GM12878 (cell line): ENCODE measurements at regions not wholly inside any gene's neighbourhood (a gene's known extent, or its start where the extent isn't known, plus 50 kb on each side); places are given as distances from the start of the nearest gene placed in this dataset.

Experiments used
- ATAC-seq: fragments of 200-7000 bp; cut with Tn5 transposase; 3 replicates; pipeline ENCODE4 v1.9.1; 2020; ENCODE audit warnings: mild to moderate bottlenecking, moderate library complexity
- BruUV-seq: library from RNA; stranded (reverse); fragments of 400-500 nt; replicated peaks from 2 replicates; lab custom pipeline; 2021; lab: Mats Ljungman, UMichigan
- CTCF ChIA-PET: fragments of 300-600 bp; sonication (Branson Sonifier 250); formaldehyde crosslinking; extraction: SDS; loops from one replicate; lab custom pipeline; 2021; ENCODE audit warnings: inconsistent platforms; lab: Yijun Ruan, JAX
- POLR2A ChIA-PET: fragments of 350-600 bp; formaldehyde crosslinking; extraction: SDS; loops from one replicate; lab custom pipeline; 2021; ENCODE audit warnings: inconsistent platforms; lab: Charles Lee
- RAD21 ChIA-PET: fragments of 300-600 bp; sonication (Branson Sonifier 250); formaldehyde crosslinking; loops from one replicate; lab custom pipeline; 2023; ENCODE audit warnings: antibody characterized with exemption; ENCODE audit not compliant: unreplicated experiment; lab: Charles Lee
- SMC1A ChIA-PET: fragments of 300-600 bp; sonication (Branson Sonifier 250); formaldehyde crosslinking; loops from one replicate; lab custom pipeline; 2023; ENCODE audit not compliant: unreplicated experiment, uncharacterized antibody; lab: Charles Lee
- DNase-seq: peaks from one replicate; pipeline ENCODE4 v3.0.0-alpha.2; 2011; ENCODE audit warnings: low read depth, low spot score
- FAIRE-seq: peaks from 3 replicates; lab custom pipeline; 2011; peaks lifted over from hg19 to GRCh38; lab: Jason Lieb, UNC
- H2AFZ ChIP-seq: 2 replicates; pipeline ENCODE4 v1.6.0; 2011; ENCODE audit warnings: low read depth, low read length, control low read depth; ENCODE audit not compliant: control insufficient read depth
- H3K27ac ChIP-seq: 2 replicates; pipeline ENCODE4 v1.5.1; 2011; ENCODE audit warnings: control low read depth; ENCODE audit not compliant: control insufficient read depth, insufficient read depth
- H3K27me3 ChIP-seq, 2 experiments: replicated peaks in 1 of 2; 2 replicates each; pipeline versions ENCODE4 v1.6.0 to v1.6.1; 2011; ENCODE audit warnings: low read length in 1 of 2; ENCODE audit not compliant: control insufficient read depth in 2 of 2, insufficient read depth in 2 of 2
- H3K36me3 ChIP-seq, 2 experiments: 2 replicates each; pipeline ENCODE4 v1.5.1; 2011; ENCODE audit warnings: low read length in 1 of 2; ENCODE audit not compliant: control insufficient read depth in 2 of 2, insufficient read depth in 2 of 2
- H3K4me1 ChIP-seq: 2 replicates; pipeline ENCODE4 v1.6.1; 2011; ENCODE audit warnings: mild to moderate bottlenecking, low read length, moderate library complexity, mixed read lengths; ENCODE audit not compliant: control insufficient read depth, insufficient read depth
- H3K4me2 ChIP-seq: 2 replicates; pipeline ENCODE4 v1.6.0; 2011; ENCODE audit warnings: control low read depth; ENCODE audit not compliant: control insufficient read depth, insufficient read depth
- H3K4me3 ChIP-seq: fragments of 200-600 bp; sonication (generic); 2 replicates; pipeline ENCODE4 v1.5.1; 2016
- H3K79me2 ChIP-seq: 2 replicates; pipeline ENCODE4 v1.6.0; 2011; ENCODE audit warnings: low read length; ENCODE audit not compliant: control insufficient read depth, insufficient read depth
- H3K9ac ChIP-seq: 2 replicates; pipeline ENCODE4 v1.8.0; 2011; ENCODE audit warnings: low read length, control low read depth, mixed read lengths; ENCODE audit not compliant: control insufficient read depth, insufficient read depth
- H3K9me3 ChIP-seq: replicated peaks from 3 replicates; pipeline ENCODE4 v1.5.1; 2011; ENCODE audit warnings: mild to moderate bottlenecking, low read length; ENCODE audit not compliant: control insufficient read depth, insufficient read depth
- H4K20me1 ChIP-seq: 2 replicates; pipeline ENCODE4 v1.6.0; 2011; ENCODE audit not compliant: control insufficient read depth, insufficient read depth
- BCL11A ChIP-seq: IDR thresholded peaks from 2 replicates; pipeline ENCODE4 v1.6.1; 2011; ENCODE audit warnings: low read depth, low read length
- CBFB ChIP-seq: IDR thresholded peaks from 2 replicates; pipeline ENCODE4 v1.6.1; 2016; ENCODE audit warnings: antibody characterized with exemption, low read depth
- RELA ChIP-seq: fragments of 450-650 bp; IDR thresholded peaks from 2 replicates; pipeline ENCODE4 v1.8.0; 2014; ENCODE audit warnings: borderline replicate concordance; ENCODE audit not compliant: partially characterized antibody
- SMAD1 ChIP-seq: fragments of 450-650 bp; IDR thresholded peaks from 2 replicates; pipeline ENCODE4 v1.6.1; 2018; ENCODE audit warnings: mild to moderate bottlenecking, low read depth; ENCODE audit not compliant: partially characterized antibody
- SP1 ChIP-seq: IDR thresholded peaks from one replicate; pipeline ENCODE4 v1.6.1; 2011; ENCODE audit warnings: low read depth, low read length
- SPI1 ChIP-seq: IDR thresholded peaks from 2 replicates; pipeline ENCODE4 v1.6.1; 2011; ENCODE audit warnings: low read depth, mild to moderate bottlenecking, low read length, moderate library complexity, borderline replicate concordance; ENCODE audit not compliant: insufficient read depth
- SREBF1 ChIP-seq: IDR thresholded peaks from 2 replicates; pipeline ENCODE4 v1.6.1; 2012; ENCODE audit warnings: mild to moderate bottlenecking, low read length
- SUZ12 ChIP-seq: fragments of 200-600 bp; sonication (generic); IDR thresholded peaks from one replicate; pipeline ENCODE4 v1.6.1; 2018; ENCODE audit warnings: antibody characterized with exemption, mild to moderate bottlenecking; ENCODE audit not compliant: unreplicated experiment
- ZBTB4 ChIP-seq: fragments of 450-650 bp; formaldehyde crosslinking; IDR thresholded peaks from 2 replicates; pipeline ENCODE4 v1.4.0; 2022; ENCODE audit warnings: mild to moderate bottlenecking, moderate library complexity
- ZNF274 ChIP-seq: IDR thresholded peaks from one replicate; pipeline ENCODE4 v1.8.0; 2011; ENCODE audit not compliant: insufficient read length, insufficient read depth
- ZNF384 ChIP-seq: IDR thresholded peaks from 2 replicates; pipeline ENCODE4 v1.6.1; 2012; ENCODE audit warnings: low read depth, mild to moderate bottlenecking, low read length, improper control_type of control experiment, borderline replicate concordance
- WGBS: methylation state at CpG from one replicate; pipeline ENCODE4 v1.1.6; 2016; ENCODE audit warnings: low lambda C conversion rate; ENCODE audit not compliant: insufficient replicate concordance, insufficient coverage; ENCODE audit errors: missing lambda C conversion rate; 5-methylcytosine and 5-hydroxymethylcytosine counted together
- in situ Hi-C: fragments of 300-500 bp; cut with MboI; formaldehyde crosslinking; loops from 9 replicates; pipeline ENCODE4 v1.14.3; 2018; ENCODE audit warnings: mixed read lengths
- intact Hi-C: fragments of 100-400 bp; cut with micrococcal nuclease; formaldehyde crosslinking; loops from one replicate; pipeline ENCODE4 v1.14.2; 2022; ENCODE audit not compliant: unreplicated experiment
- TF ChIP-seq, protein P1 (sequence below): IDR thresholded peaks from 2 replicates; pipeline ENCODE4 v1.6.1; 2011; ENCODE audit warnings: low read depth, low read length, improper control_type of control experiment, borderline replicate concordance

DNA sequence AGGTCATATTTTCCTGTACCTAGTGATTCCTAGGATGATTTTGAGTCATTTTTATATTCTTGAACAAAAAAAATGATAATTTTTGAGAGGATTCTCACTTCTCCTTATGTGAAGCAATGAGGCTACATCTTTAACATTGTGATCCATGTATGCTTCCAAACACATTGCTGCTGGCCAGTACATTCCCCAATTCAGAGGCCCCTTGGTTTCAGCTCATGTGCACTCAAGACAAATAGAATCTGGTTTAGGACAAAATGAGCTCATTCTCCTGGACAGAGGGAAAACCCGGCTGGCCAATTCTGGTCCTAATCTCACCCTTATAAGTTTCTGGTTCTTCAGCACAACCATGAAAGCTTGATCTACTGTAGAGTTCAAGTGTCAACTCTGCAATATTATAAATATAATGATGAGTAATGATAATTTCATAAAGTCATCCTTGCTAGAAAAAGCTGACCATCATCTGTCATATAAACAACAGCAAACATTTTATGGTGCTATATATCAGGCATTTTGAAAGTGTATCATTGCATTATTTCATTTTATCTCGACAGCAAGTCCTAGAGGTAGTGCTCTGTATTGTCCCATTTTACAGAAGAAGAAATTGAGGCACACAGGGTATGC, 139.1 kb upstream of the ZNF366 start:
- Histone ChIP-seq H3K4me1 (no peaks in the 10 kb centered on the region), H3K4me3 (no peak overlapping the region), H3K9me3 (no peaks in the 10 kb centered on the region), H3K9ac (no peak overlapping the region), H4K20me1 (no peaks in the 10 kb centered on the region), H2AFZ (no peak overlapping the region), H3K79me2 (no peaks in the 10 kb centered on the region), H3K4me2 (no peak overlapping the region), H3K36me3 (no peaks in the 10 kb centered on the region), H3K27ac (no peak overlapping the region), H3K27me3 (no peaks in the 10 kb centered on the region)
- ChIA-PET POLR2A (no interaction called here), CTCF (interaction anchor here (1.1 to 1.6 kb wide), 3 partner anchors 14 to 35 kb away, joined by 3 read pairs; no protein-coding TSS in a partner anchor), RAD21 (no interaction called here), SMC1A (interaction anchor here (1.0 kb wide), 1 partner anchor 45 kb away, joined by 3 read pairs; no protein-coding TSS in a partner anchor)
- ATAC-seq (no peak), FAIRE-seq (no peak), DNase-seq (no peak)
- intact Hi-C loops (no loop called here), in situ Hi-C loops (no loop called here)
- 13% methylated on average over 2 of the region's 2 CpGs for WGBS
- no peak for TF ChIP-seq SREBF1
- TF ChIP-seq BCL11A, result no peak
- TF ChIP-seq SMAD1, result no peak
- TF ChIP-seq SP1, result no peak
- BruUV-seq, result no TSS peak

- DNase-seq (no peak), FAIRE-seq (no peak), ATAC-seq (no peak)
- in situ Hi-C loops (no loop called here), intact Hi-C loops (no loop called here)
- H3K9me3 ChIP-seq, result no peaks in the 10 kb centered on the region
- H3K79me2 ChIP-seq, result no peaks in the 10 kb centered on the region
- no peaks in the 10 kb centered on the region for H4K20me1 ChIP-seq
- no peaks in the 10 kb centered on the region for H3K36me3 ChIP-seq
- no peaks in the 10 kb centered on the region for H3K27me3 ChIP-seq
- ChIA-PET SMC1A (interaction anchor here (0.9 kb wide), 1 partner anchor 14 kb away, joined by 4 read pairs; no protein-coding TSS in a partner anchor), RAD21 (no interaction called here), CTCF (interaction anchor here (1.1 to 1.6 kb wide), 3 partner anchors 16 to 34 kb away, joined by 3 read pairs; no protein-coding TSS in a partner anchor), POLR2A (interaction anchor here (0.5 kb wide), 1 partner anchor 153 kb away, joined by 6 read pairs; no protein-coding TSS in a partner anchor)
- H3K9ac ChIP-seq, result no peak overlapping the region
- no peak overlapping the region for H3K4me2 ChIP-seq
- H3K4me3 ChIP-seq, result no peak overlapping the region
- H3K4me1 ChIP-seq, result no peaks in the 10 kb centered on the region
- WGBS, result 17% methylated on average over 6 of the region's 6 CpGs
- no peak overlapping the region for H2AFZ ChIP-seq
- BruUV-seq, result no TSS peak
- H3K27ac ChIP-seq, result no peak overlapping the region
- TF ChIP-seq, protein P1, sequence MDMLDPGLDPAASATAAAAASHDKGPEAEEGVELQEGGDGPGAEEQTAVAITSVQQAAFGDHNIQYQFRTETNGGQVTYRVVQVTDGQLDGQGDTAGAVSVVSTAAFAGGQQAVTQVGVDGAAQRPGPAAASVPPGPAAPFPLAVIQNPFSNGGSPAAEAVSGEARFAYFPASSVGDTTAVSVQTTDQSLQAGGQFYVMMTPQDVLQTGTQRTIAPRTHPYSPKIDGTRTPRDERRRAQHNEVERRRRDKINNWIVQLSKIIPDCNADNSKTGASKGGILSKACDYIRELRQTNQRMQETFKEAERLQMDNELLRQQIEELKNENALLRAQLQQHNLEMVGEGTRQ, result no peak
- TF ChIP-seq ZNF384, result no peak
- no peak for TF ChIP-seq SPI1
- TF ChIP-seq RELA, result no peak
- TF ChIP-seq ZNF274, result no peak
- no peak for TF ChIP-seq ZBTB4 (CRISPR knock-in tag)
- no peak for TF ChIP-seq SUZ12
- no peak for TF ChIP-seq CBFB
Measured at GRCh38 chr5:72645064-72645846, 138.0 kb upstream of the ZNF366 start.
